ENCODE measurements at regions not wholly inside any gene's neighbourhood (a gene's known extent, or its start where the extent isn't known, plus 50 kb on each side); places are given as distances from the start of the nearest gene placed in this dataset.

GRCh38 chr3:162938083-162938482 is 1441.5 kb downstream of the OTOL1 start:
- TF ChIP-seq CTCF (IDR thresholded peaks at IDR 0.05) (no peak), POLR2A (IDR thresholded peaks at IDR 0.05) (no peak)
